Ovary (tissue), 7 donors: ENCODE measurements at regions not wholly inside any gene's neighbourhood (a gene's known extent, or its start where the extent isn't known, plus 50 kb on each side); places are given as distances from the start of the nearest gene placed in this dataset.

Experiments used
- DNase-seq, 5 donors: peaks; one replicate each; pipeline ENCODE4 v3.0.0-alpha.2; 2019 to 2020
- H3K27ac ChIP-seq, 2 donors: fragments of 200-600 bp; one replicate each; pipeline versions ENCODE4 v1.5.1 to v1.8.0; 2019 to 2022
- H3K27me3 ChIP-seq: fragments of 200-600 bp; one replicate; pipeline ENCODE4 v1.8.0; 2022
- H3K36me3 ChIP-seq: fragments of 200-600 bp; sonication (generic); one replicate; pipeline ENCODE4 v1.5.1; 2019
- H3K4me1 ChIP-seq: one replicate; pipeline ENCODE4 v1.8.1; 2013; ENCODE audit warnings: mild to moderate bottlenecking, moderate library complexity; ENCODE audit not compliant: insufficient read depth
- H3K4me3 ChIP-seq: fragments of 200-600 bp; sonication (generic); one replicate; pipeline ENCODE4 v1.5.1; 2017
- H3K9me3 ChIP-seq, 2 donors: fragments of 200-600 bp in 1 of 2; sonication (generic) in 1 of 2; one replicate each; pipeline versions ENCODE4 v1.5.1 to v1.8.1; 2013 to 2019; ENCODE audit warnings: mild to moderate bottlenecking in 1 of 2, moderate library complexity in 1 of 2
- CTCF ChIP-seq, 3 donors: fragments of 450-650 bp in 2 of 3; fragments of 200-600 bp in 1 of 3; IDR thresholded peaks; one replicate each; pipeline versions ENCODE4 v1.5.1 to v1.8.0; 2016 to 2022; ENCODE audit warnings: antibody characterized with exemption in 3 of 3, mild to moderate bottlenecking in 1 of 3
- EP300 ChIP-seq: sonication (generic); formaldehyde crosslinking; IDR thresholded peaks from one replicate; pipeline ENCODE4 v1.6.1; 2017; ENCODE audit warnings: antibody characterized with exemption
- POLR2A ChIP-seq: fragments of 450-650 bp; IDR thresholded peaks from one replicate; pipeline ENCODE4 v1.6.1; 2017; ENCODE audit warnings: antibody characterized with exemption, mild to moderate bottlenecking, moderate library complexity
- WGBS, 3 donors: extraction: QIAGEN DNeasy Blood & Tissue Kit in 1 of 3; methylation state at CpG; one replicate each; pipeline versions ENCODE4 v1.1.5 to v1.1.7; 2013 to 2017; 5-methylcytosine and 5-hydroxymethylcytosine counted together
- intact Hi-C, 4 donors: fragments of 100-400 bp; cut with DNase I; formaldehyde crosslinking; loops; one replicate each; pipeline versions ENCODE4 v1.11.0 to v1.15.1; 2022 to 2023
- donor health status: DM: no; HTN: no; CAD: no; lungs with moderate emphysema.
- donor health status: DM: no; HTN: no; CAD: no.
- donor health status: Bipolar disorder and iron deficiency.
- donor health status: DM: no; HTN: no; CAD: no.
- donor health status: DM: yes; HTN: yes; CAD: no.

- H3K36me3 ChIP-seq, result no peaks in the 10 kb centered on the region
- no peak overlapping the region for H3K4me3 ChIP-seq
- no peak for DNase-seq
- H3K4me1 ChIP-seq, result no peaks in the 10 kb centered on the region
- H3K27ac ChIP-seq, result no peak overlapping the region
- no peak for TF ChIP-seq POLR2A
- no peak for TF ChIP-seq EP300
- no peak for TF ChIP-seq CTCF (IDR thresholded peaks at IDR 0.05)
- intact Hi-C loops, result no loop called here
- H3K27me3 ChIP-seq, result no peaks in the 10 kb centered on the region
- H3K9me3 ChIP-seq, result no peaks in the 10 kb centered on the region
- 42 to 81% (median 48%) methylated on average over 1 of the region's 1 CpG for WGBS, 3 donors
Measured at GRCh38 chr6:140353536-140353935, 979.1 kb upstream of the CITED2 start.

- Histone ChIP-seq H3K27me3 (no peaks in the 10 kb centered on the region), H3K4me3 (no peak overlapping the region), H3K9me3 (no peaks in the 10 kb centered on the region), H3K27ac (peak overlapping the region in 1 of 2 donors; percentile 83), H3K4me1 (peaks cover 2% of the 10 kb centered on the region), H3K36me3 (no peaks in the 10 kb centered on the region)
- WGBS, 3 donors, result 1 to 11% (median 3%) methylated on average over 5 of the region's 5 CpGs
- DNase-seq, result peak; percentile 18 to 61 (median 42)
- intact Hi-C loops, result no loop called here
- TF ChIP-seq CTCF (IDR thresholded peaks at IDR 0.05) (no peak), POLR2A (no peak), EP300 (no peak)
Measured at GRCh38 chr6:140346428-140346827, 972.0 kb upstream of the CITED2 start.

GRCh38 chr6:140345935-140346334 lies 971.5 kb upstream of the CITED2 start:
- intact Hi-C loops, result no loop called here
- H3K36me3 ChIP-seq, result no peaks in the 10 kb centered on the region
- WGBS, 3 donors, result 3 to 24% (median 7%) methylated on average over 3 of the region's 3 CpGs
- no peak for DNase-seq
- no peak overlapping the region for H3K4me3 ChIP-seq
- H3K4me1 ChIP-seq, result peaks cover 2% of the 10 kb centered on the region
- H3K27me3 ChIP-seq, result no peaks in the 10 kb centered on the region
- no peaks in the 10 kb centered on the region for H3K9me3 ChIP-seq
- H3K27ac ChIP-seq, result peak overlapping the region in 1 of 2 donors; percentile 83
- TF ChIP-seq POLR2A (no peak), CTCF (IDR thresholded peaks at IDR 0.05) (no peak), EP300 (no peak)

- WGBS, 3 donors, result 92 to 100% (median 94%) methylated on average over 1 of the region's 1 CpG
- no peak for DNase-seq
- Histone ChIP-seq H3K36me3 (no peaks in the 10 kb centered on the region), H3K27ac (peak overlapping the region in 1 of 2 donors; percentile 83), H3K27me3 (no peaks in the 10 kb centered on the region), H3K9me3 (no peaks in the 10 kb centered on the region), H3K4me1 (peaks cover 2% of the 10 kb centered on the region), H3K4me3 (no peak overlapping the region)
- intact Hi-C loops, result no loop called here
- TF ChIP-seq POLR2A, result no peak
- TF ChIP-seq CTCF (IDR thresholded peaks at IDR 0.05), result no peak
- TF ChIP-seq EP300, result no peak
Measured at GRCh38 chr6:140344142-140344913, 969.9 kb upstream of the CITED2 start.
